ENCODE measurements at regions not wholly inside any gene's neighbourhood (a gene's known extent, or its start where the extent isn't known, plus 50 kb on each side); places are given as distances from the start of the nearest gene placed in this dataset.

GRCh38 chr2:220509966-220510365, 882.5 kb downstream of the SLC4A3 start:
- TF ChIP-seq CTCF (IDR thresholded peaks at IDR 0.05) (no peak), POLR2A (IDR thresholded peaks at IDR 0.05) (no peak), POLR2AphosphoS5 (IDR thresholded peaks at IDR 0.05; ENCODE audit: insufficient read depth in 1 of 2, low read depth in 1 of 2) (no peak)
